Hepatic stellate cell (primary cell): ENCODE measurements at regions not wholly inside any gene's neighbourhood (a gene's known extent, or its start where the extent isn't known, plus 50 kb on each side); places are given as distances from the start of the nearest gene placed in this dataset.
"Not testable (repeated sequence)": the region's sequence is repeated elsewhere in the genome, so short reads cannot be mapped to it uniquely, and the experiment has no call there.

Source experiments
- DNase-seq: peaks from one replicate; pipeline ENCODE4 v3.0.0; 2011; ENCODE audit warnings: low spot score

DNA sequence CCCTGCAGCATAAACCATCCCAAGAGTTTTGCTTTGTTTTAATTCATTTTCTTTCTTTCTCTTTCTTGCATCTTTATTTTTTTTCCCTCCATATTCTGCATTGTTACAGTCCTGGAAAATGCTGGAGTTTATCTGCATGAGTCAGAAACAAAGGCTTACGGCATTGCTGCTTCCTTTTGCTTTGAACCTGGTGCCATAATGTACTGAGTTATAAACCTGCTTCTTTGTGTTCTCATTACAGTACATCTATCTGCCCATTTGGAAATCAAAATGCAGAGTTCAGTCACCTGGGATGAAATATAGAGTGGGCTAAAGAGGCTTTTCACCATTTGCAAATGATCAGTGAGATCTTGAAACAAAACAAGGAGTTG lies 1009.2 kb upstream of the FANCL start:
- DNase-seq, result no peak

GRCh38 chr2:59249441-59250306 lies 1008.5 kb upstream of the FANCL start:
- no peak for DNase-seq

- DNase-seq, result no peak
Measured at GRCh38 chr2:59239146-59239545, 998.0 kb upstream of the FANCL start.

DNA sequence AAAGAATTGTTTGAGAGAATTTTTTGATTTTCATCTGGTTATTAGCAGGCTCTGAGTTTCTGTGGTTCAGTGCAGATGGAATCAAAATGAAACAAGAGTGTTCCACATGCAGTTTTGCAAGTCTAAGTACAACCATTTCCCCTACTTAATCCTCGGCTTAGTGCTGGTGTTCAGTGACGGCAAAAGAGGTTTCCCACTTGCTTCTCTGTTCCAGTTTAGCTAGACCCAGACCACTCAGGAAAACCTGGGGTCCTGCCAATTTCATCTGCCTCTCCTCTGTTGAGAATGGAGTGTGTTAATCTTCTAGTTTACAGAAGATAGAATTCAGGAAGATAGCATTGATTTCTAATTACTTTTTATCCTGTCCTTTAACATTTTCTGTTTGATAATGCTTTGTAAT lies 996.2 kb upstream of the FANCL start:
- no peak for DNase-seq

DNA sequence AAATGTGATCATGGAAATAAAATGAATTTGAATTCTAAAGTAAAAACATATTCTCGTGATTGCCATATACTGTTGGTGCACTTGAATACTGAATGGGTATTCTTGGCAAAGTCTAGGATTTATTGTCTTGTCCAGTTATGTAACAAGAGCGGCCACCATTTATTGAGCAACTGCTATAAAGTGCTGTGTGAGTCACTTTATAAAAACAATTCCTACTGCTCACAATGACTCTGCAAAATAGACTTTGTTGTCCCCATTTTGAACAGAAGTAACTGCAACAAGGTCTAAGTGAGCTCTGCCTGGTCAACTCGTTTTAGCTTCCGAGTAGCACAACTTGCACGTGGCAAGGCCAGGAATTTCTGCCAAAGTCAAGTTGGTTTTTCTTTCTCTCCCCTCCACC lies 995.6 kb upstream of the FANCL start:
- no peak for DNase-seq

DNA sequence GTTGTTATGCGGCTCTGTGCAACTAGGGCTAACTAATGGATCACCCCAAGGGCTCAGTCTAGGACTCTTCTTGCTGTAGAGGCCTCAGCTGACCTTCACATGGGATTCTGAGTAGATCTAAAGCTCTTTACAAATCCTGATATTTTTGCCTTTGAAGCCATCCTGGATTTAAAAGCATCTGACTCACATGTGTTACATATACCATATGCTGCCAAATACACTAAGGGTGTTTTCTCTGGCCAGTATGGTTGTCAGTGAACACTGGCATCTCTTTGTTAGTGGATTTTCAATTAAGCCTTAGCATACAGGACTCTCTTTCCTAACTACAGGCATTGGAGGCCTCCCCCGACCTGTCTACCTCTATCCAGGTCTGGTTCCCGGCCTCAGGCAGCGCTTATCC lies 992.8 kb upstream of the FANCL start:
- DNase-seq, result no peak

- DNase-seq, result no peak
Measured at GRCh38 chr2:59233448-59233847, 992.3 kb upstream of the FANCL start.

DNA sequence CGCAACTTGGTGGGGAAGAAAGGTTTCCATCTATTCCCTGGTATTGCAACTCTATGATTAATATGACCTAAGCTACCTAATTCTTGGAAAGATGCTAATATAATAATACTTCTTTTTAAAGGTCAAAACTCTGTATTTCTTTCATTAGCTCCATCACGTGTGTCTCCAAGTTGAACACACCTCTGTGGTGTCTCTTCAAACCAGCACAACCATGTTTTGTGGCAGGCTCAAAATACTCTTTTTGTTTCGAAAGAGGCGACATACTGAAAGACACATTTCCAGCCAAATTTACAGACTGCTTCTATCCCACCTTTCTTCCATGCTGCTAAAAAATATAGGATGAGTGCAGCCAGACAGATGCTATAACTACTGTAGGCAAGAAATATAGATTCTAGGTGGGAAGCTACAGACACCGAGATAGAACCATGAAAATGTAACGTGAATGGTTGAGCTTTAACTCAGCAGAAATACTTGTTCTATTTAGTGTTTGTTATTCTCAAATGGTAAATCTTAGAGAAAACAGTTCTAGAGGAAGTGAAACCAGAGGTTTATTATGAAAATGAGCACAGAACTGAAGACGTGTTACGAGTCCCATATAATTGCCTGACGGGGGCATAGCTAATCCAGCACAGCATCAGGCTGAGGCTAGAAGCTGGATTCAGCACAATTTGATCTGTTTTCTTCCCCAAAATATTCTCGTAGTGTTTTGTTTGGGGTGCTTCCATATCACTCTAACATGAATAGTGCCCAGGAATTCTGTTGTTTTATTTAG lies 991.5 kb upstream of the FANCL start:
- no peak for DNase-seq

- DNase-seq, result not testable (repeated sequence)
Measured at GRCh38 chr2:59226362-59226761, 985.2 kb upstream of the FANCL start.

- no peak for DNase-seq
Measured at GRCh38 chr2:59223742-59224141, 982.6 kb upstream of the FANCL start.

- DNase-seq, result no peak
Measured at GRCh38 chr2:59217360-59217759, 976.2 kb upstream of the FANCL start.

DNA sequence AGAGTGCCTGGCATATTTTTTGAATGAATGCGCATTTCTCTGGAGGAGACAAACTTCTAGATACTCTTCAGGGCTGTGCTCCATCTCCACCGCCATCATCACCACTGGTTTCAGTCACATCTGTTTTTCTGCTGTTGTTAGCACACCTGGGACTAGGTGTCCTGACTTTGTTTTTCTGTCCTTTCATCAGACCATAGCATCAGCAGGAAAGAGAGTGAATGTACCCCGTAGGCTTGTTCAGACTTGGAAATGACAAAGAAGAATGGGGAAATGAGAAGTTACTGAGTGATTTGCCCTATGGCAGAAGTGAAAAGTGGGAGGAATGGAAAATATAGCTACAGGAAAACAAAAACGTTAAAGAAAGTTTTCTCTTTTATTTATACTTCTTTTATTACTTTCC lies 965.2 kb upstream of the FANCL start:
- no peak for DNase-seq

GRCh38 chr2:59204040-59204439 lies 962.9 kb upstream of the FANCL start:
- DNase-seq, result no peak

DNA sequence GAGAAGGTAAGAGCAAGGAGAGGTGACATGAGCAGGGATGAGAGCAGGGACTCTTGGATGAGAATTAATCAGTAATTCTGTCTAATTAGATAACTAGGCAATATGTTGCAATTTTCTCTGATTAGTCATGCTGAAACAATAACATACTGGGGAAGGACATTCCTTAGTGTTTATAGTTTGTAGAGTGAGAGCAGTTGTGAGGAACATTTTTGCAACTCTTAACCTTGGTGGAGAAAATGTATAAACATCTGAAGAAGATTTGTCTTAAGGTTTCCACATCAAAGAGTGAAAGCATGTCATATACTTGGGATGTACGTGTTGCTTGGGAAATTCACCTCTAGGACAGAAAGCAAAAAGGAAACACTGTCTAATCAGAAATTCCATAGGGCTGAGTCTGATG lies 955.4 kb upstream of the FANCL start:
- DNase-seq, result no peak

DNA sequence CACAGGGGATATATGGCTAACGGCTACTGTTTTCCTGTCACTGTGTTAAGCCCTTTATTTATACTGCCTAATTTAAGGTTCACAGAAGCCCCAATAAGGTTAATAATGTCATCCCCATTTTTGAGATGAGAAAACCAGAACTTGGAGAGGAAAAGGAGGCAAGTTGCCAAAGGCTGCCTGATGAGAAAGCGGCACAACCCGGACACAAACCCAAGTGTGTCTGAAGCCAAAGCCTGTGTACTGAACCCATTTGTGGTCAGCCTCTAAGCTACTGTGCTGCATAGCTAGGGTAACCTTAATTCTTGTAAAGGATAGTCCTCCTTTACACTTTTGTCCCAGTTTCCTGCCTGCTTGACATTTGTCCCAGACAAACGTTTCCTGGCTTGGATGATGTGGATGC lies 954.7 kb upstream of the FANCL start:
- DNase-seq, result no peak

- DNase-seq, result no peak
Measured at GRCh38 chr2:59191781-59192180, 950.7 kb upstream of the FANCL start.

GRCh38 chr2:59190518-59190917 lies 949.4 kb upstream of the FANCL start:
- DNase-seq, result no peak

DNA sequence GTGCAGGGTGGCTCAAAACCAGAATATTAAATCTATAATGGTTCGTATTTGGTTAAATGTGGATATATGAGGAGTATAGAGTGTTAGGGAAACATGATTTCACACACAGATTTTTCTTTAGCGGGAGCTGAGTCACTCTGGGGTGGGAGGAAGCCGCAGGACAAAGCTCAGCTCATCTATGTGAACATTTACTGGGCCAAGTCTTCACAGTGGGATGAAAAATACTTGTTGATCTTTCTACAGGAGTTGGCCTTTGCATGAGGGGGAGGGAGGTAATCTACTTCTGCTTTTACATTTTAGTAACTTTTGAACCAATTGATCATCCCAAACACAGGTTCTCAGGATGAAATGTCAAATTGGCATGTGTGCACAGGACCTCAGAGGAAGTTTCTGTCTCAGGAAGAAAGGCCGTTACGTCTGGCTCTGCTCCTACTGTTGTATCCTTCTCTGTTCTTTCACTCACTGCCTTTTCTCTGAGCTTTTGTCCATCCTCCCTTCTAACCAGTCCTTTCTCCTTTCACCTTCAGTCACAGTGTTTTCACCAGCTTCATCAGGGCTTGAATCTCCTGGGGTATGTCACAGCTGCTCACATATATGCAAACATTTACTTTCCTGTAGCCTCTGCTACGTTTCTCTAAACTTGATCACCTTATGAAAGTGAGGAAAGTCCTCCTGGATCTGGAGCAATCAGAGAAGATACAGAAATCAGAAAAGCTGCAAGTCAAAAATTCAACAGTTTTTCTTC lies 943.3 kb upstream of the FANCL start:
- DNase-seq, result no peak

- no peak for DNase-seq
Measured at GRCh38 chr2:59183070-59183469, 941.9 kb upstream of the FANCL start.

DNA sequence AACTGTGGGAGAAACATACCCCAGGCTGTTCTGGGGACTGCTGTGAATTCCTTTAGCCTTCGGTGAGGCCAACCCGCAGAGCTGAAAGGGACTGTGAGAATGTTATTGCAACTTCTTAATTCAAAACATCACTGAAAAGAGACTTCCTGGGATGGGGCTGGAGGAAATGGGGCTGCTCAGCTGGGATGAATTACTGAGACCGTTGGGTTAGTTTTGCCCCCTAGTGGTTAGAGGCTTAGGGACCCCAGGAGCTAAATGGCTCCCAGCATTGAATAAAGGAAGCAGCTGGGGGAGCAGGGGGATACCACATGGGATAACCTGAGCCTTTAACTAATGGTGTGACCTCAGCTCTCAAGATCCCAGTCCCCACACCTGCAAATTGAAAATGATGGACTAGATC lies 941.1 kb upstream of the FANCL start:
- no peak for DNase-seq

DNA sequence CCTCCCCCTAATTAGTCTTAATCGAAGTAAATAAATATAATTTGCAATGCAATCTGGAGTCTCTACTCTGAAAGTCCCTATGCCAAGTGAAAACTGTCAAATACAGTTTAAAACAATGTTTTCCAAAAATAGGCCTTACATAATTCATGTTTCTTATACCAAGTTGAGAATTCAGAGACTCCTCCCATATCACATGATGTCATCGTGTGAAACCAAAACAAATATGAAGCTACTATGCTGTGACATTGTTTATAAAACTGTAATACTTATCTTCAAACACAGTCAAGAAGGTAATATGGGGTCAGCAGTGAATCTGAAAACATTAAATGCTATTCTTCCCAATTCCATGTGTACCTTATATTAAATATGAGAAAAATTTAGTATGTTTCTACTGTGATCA lies 940.2 kb upstream of the FANCL start:
- DNase-seq, result no peak

GRCh38 chr2:59180621-59181020 lies 939.5 kb upstream of the FANCL start:
- DNase-seq, result no peak

DNA sequence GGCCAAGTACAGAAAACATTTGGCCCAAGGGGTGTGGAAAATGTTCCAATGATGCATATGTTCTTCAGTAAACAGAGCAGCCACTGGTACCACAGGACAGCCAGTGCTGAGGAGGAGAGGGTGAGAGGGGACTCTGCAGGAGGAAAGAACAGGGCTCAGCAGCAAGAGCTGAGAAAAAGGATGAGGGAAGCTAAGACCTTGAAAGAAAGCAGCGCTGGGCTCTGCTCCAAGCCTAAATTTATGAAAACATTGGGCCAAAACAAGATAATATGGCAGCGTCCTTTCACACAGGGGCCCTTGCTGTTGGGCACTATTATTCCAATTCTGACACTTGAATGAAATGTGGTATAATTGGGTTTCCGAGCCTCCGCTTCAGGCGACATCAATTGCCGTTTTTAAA lies 939.0 kb upstream of the FANCL start:
- no peak for DNase-seq
